22Rv1 (cell line): ENCODE measurements at regions not wholly inside any gene's neighbourhood (a gene's known extent, or its start where the extent isn't known, plus 50 kb on each side); places are given as distances from the start of the nearest gene placed in this dataset.

Experiments used
- CTCF ChIP-seq: fragments of 450-650 bp; IDR thresholded peaks from 2 replicates; pipeline ENCODE4 v1.5.1; 2017; ENCODE audit warnings: mild to moderate bottlenecking
- ZFX ChIP-seq: fragments of 450-650 bp; IDR thresholded peaks from 2 replicates; pipeline ENCODE4 v1.6.1; 2017; ENCODE audit warnings: antibody characterized with exemption, borderline replicate concordance

GRCh38 chr13:107413005-107413404 lies 802.3 kb downstream of the LIG4 start:
- TF ChIP-seq CTCF (no peak), ZFX (no peak)
